Left cardiac atrium (tissue), 4 donors: ENCODE measurements at regions not wholly inside any gene's neighbourhood (a gene's known extent, or its start where the extent isn't known, plus 50 kb on each side); places are given as distances from the start of the nearest gene placed in this dataset.
A peak's percentile ranks its signal among the peaks of the same experiment; 100 is the strongest.
"Not testable (repeated sequence)": the region's sequence is repeated elsewhere in the genome, so short reads cannot be mapped to it uniquely, and the experiment has no call there.

Experiments
- ATAC-seq, 2 donors: fragments of 200-7000 bp; cut with Tn5 transposase; one replicate each; pipeline ENCODE4 v1.9.1; 2020; ENCODE audit warnings: mild to moderate bottlenecking in 2 of 2, moderate library complexity in 2 of 2
- DNase-seq: peaks from one replicate; pipeline ENCODE4 v3.0.0-alpha.2; 2020
- intact Hi-C, 2 donors: fragments of 100-400 bp; cut with DNase I; formaldehyde crosslinking; loops; one replicate each; pipeline versions ENCODE4 v1.14.1 to v1.15.1; 2022 to 2023
- donor health status: DM: no; HTN: yes; CAD: no.
- donor health status: DM: no; HTN: yes; CAD: no; lungs with severe emphysema.
- donor health status: DM: yes; HTN: yes; CAD: no.
- donor health status: Dilated cardiomyopathy.

- ATAC-seq, DNase-seq, intact Hi-C loops: not testable (repeated sequence)
Measured at GRCh38 chr20:30376430-30376766, 881.1 kb upstream of the DEFB115 start.

DNA sequence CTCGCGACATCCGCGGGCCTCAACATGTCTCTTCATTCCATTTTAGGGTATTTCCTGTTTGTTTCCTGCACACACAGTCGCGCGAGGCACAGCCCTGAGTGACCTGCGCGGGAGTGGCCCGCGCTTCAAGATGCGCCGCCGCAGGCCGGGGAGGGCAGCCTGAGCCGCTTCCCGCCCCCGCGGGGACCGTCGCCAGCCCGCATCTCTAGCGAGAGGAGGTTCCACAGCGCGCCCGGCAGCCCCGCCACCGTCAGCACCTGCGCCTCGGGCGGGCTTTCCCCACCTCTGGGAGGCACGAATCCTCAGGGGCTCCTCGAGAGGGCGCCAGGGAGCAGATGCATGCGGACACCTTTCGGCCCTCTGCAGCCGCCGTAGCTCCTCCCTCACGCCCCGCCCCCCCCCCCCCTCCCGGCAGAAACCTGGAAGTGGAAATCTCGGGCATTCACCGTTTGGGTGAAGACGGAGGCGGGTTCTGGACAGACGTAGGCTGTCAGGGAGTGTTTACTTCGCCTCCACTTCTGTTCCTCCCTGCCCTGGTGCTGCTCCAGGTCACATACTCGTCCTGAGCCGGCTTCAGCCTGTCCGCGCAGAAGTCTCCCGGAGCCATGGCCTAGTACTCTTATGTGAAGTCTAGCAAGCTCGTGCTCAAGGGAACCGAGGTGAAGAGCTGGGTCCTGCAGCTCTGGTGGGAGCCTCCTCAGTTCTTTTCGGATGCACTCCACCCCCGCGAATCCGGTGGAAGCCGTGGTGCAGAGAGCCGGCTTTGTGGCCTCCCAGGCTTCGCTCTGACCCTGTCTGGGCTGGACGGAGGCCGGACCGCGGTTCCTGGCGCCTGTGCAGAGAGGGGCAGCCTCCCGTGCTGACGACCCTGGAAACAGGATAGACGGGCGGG is 880.5 kb upstream of the DEFB115 start:
- intact Hi-C loops = no loop called here
- ATAC-seq (peak; percentile 95 to 98), DNase-seq (peak; percentile 75)

DNA sequence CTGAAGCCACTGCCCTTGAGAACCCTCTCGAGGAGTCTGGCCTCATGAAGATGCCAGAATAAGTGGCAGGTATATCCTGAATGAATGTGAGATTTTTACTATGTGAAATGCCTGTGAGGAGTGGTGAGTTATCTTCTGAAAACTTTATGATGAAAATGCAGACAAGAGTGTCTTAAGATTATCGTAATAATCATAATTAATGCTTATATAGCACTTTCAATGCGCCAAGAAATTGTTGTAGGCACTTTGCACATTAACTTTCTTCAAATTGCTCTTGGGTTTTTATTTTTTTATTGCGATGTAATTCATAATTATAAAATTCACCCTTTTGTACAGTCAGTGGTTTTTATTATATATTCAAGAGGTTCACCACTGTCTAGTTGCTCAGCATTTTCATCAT is 879.1 kb upstream of the DEFB115 start:
- ATAC-seq, DNase-seq, intact Hi-C loops: not testable (repeated sequence)

GRCh38 chr20:30378721-30379120 is 878.7 kb upstream of the DEFB115 start:
- ATAC-seq, intact Hi-C loops, DNase-seq: not testable (repeated sequence)

DNA sequence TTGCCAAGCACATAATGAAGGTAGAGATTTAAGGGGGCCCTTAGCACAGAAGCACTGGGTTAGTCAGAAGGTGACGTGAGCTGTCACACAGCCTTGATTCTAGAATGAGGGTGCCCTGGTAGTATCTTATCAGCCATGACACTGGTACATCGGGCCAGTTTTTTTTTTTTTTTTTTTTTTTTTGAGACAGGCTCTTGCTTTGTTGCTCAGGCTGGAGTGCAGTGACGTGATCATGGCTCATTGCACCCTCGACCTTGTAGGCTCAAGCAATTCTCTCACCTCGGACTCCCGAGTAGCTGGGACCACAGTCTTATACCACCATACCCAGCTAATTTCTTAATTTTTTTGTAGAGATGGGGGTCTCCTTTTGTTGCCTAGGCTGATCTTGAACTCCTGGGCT is 872.6 kb upstream of the DEFB115 start:
- DNase-seq, intact Hi-C loops, ATAC-seq: not testable (repeated sequence)

GRCh38 chr20:30386099-30386498 is 871.4 kb upstream of the DEFB115 start:
- ATAC-seq, intact Hi-C loops, DNase-seq: not testable (repeated sequence)

- DNase-seq, intact Hi-C loops, ATAC-seq: not testable (repeated sequence)
Measured at GRCh38 chr20:30387823-30388222, 869.6 kb upstream of the DEFB115 start.

GRCh38 chr20:30393523-30393922 is 863.9 kb upstream of the DEFB115 start:
- intact Hi-C loops, ATAC-seq: not testable (repeated sequence)

DNA sequence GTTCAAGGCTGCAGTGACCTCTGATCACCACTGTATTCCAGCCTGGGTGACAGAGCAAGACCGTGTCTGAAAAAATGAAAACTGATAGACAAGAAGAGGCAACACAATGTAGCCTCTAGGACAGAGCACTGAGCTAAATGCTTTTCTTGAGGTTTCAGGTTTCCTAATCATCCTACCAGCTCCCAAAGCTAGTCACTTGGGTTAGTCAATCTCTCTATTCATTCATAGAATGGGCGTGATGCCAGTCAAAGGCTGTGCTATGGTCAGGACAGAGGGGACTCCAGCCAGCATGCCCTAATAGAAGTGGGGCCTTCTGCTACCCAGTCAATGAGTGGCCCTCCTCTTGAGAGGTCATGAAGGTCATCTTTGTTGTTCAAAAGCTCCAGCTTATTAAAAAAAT is 860.4 kb upstream of the DEFB115 start:
- ATAC-seq, DNase-seq, intact Hi-C loops: not testable (repeated sequence)

More at GRCh38 chr20:30393523-30393922, 863.9 kb upstream of the DEFB115 start:
- not testable (repeated sequence) for DNase-seq

DNA sequence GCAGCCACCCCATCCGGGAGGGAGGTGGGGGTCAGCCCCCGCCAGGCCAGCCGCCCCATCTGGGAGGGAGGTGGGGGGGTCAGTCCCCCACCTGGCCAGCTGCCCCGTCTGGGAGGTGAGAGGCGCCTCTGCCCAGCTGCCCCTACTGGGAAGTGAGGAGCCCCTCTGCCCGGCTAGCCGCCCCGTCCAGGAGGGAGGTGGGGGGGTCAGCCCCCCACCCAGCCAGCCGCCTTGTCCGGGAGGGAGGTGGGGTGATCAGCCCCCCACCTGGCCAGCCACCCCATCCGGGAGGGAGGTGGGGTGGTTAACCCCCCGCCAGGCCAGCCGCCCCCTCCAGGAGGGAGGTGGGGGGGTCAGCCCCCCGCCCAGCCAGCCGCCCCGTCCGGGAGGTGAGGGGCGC is 852.4 kb upstream of the DEFB115 start:
- intact Hi-C loops, DNase-seq, ATAC-seq: not testable (repeated sequence)

GRCh38 chr20:30405585-30405984 is 851.9 kb upstream of the DEFB115 start:
- DNase-seq, ATAC-seq, intact Hi-C loops: not testable (repeated sequence)

DNA sequence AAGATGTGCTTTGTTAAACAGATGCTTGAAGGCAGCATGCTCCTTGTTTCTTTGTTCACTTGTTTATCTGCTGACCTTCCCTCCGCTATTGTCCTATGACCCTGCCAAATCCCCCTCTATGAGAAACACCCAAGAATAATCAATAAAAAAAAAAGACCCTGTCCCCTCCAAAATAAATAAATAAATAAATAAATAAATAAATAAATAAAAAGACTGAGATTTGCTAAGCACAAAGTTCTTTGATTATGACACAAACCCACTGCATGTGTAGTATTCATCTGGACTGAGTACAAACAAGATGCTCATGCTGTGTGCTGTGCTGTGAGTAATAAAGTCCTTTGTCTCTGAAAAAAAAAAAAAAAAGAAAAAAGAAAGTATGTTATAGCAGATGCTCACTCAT is 851.1 kb upstream of the DEFB115 start:
- ATAC-seq, intact Hi-C loops, DNase-seq: not testable (repeated sequence)

- intact Hi-C loops = no loop called here
Measured at GRCh38 chr20:30412972-30413371, 844.5 kb upstream of the DEFB115 start.

GRCh38 chr20:30417387-30417786 is 840.1 kb upstream of the DEFB115 start:
- intact Hi-C loops, DNase-seq, ATAC-seq: not testable (repeated sequence)

More at GRCh38 chr20:30412972-30413371, 844.5 kb upstream of the DEFB115 start:
- ATAC-seq (no peak), DNase-seq (no peak)

DNA sequence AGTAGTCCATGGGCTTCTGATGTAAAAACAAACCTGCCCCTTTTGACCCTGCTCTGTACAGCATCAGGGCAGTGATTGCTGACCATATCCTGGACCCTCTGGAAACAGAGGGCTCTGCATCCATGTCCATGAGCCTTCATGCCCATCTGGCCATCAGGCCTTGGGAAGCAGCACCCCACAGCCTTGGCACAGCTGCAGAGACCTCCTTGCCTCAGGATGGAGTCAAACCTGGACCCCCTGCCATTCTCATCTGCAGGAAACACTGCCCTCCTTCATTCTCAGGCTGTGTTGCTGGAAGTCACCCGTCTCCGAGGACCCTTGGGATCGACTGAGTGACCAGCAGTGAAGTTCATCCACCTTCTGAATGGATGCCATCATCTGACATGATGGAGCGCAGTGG is 839.1 kb upstream of the DEFB115 start:
- intact Hi-C loops, ATAC-seq, DNase-seq: not testable (repeated sequence)

- no peak for ATAC-seq
- intact Hi-C loops = no loop called here
- no peak for DNase-seq
Measured at GRCh38 chr20:30419466-30419865, 838.0 kb upstream of the DEFB115 start.

DNA sequence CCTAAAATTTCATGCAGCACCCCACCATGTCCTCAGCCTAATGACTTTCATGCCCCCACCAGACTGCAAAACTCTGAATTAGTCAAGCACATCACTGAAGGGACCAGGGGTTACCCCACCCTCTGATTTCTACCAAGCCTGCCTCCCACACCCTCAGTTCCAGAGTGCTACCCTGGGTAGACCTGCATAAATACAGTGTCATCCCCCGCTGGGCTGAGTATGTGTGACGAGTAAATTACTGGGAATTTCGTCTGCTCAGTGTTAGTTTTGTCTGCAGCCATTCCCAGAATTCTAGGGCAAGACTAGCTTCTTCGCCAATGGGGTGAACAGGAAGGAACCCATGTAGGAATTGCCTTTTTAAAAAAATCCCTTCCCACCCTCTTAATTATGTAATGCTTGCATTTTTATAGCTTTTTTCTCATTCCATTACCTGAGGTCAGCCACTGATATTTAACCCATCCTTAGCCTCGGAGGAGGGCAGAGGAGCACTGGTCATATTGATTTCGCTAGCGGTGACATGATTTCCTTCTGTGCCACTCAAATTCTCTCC is 837.5 kb upstream of the DEFB115 start:
- DNase-seq, ATAC-seq, intact Hi-C loops: not testable (repeated sequence)
